ENCODE measurements at regions not wholly inside any gene's neighbourhood (a gene's known extent, or its start where the extent isn't known, plus 50 kb on each side); places are given as distances from the start of the nearest gene placed in this dataset.
"Not testable (repeated sequence)": the region's sequence is repeated elsewhere in the genome, so short reads cannot be mapped to it uniquely, and the experiment has no call there.

GRCh38 chr3:147702509-147702908 lies 293.3 kb downstream of the ZIC1 start:
- DNase-seq (ENCODE audit: low read depth in 1 of 2, low spot score in 1 of 2) (no peak), FAIRE-seq (no peak), ATAC-seq (no peak)
- Histone ChIP-seq H3K9me3 (no peaks in the 10 kb centered on the region), H3K4me3 (no peak overlapping the region), H3K4me2 (no peak overlapping the region), H3K27ac (no peak overlapping the region), H3K4me1 (no peaks in the 10 kb centered on the region)
- ChIA-PET CTCF (no interaction called here), POLR2A (no interaction called here)
- TF ChIP-seq CBX2 (IDR thresholded peaks at IDR 0.05; ENCODE audit: borderline replicate concordance, low read depth) (no peak), ESRRA (IDR thresholded peaks at IDR 0.05; ENCODE audit: borderline replicate concordance, low read length) (no peak), RNF2 (IDR thresholded peaks at IDR 0.05; ENCODE audit: borderline replicate concordance, low read depth) (no peak), HEYL (CRISPR knock-in tag; IDR thresholded peaks at IDR 0.05) (no peak), NPAS2 (CRISPR knock-in tag; IDR thresholded peaks at IDR 0.05; ENCODE audit: borderline replicate concordance) (no peak), HMGXB4 (CRISPR knock-in tag; IDR thresholded peaks at IDR 0.05; ENCODE audit: borderline replicate concordance) (no peak), FOSB (CRISPR knock-in tag; IDR thresholded peaks at IDR 0.05) (no peak), SMC3 (IDR thresholded peaks at IDR 0.05) (no peak), MYC (IDR thresholded peaks at IDR 0.05; ENCODE audit: borderline replicate concordance, low read length) (no peak), ZNF302 (CRISPR knock-in tag; IDR thresholded peaks at IDR 0.05) (no peak), POLR2A (IDR thresholded peaks at IDR 0.05; ENCODE audit: low read length) (no peak), CEBPB (IDR thresholded peaks at IDR 0.05) (no peak), JUNB (IDR thresholded peaks at IDR 0.05) (no peak), MAFK (IDR thresholded peaks at IDR 0.05; ENCODE audit: partially characterized antibody) (no peak), ZC3H11A (IDR thresholded peaks at IDR 0.05) (no peak), GATA3 (IDR thresholded peaks at IDR 0.05; ENCODE audit: borderline replicate concordance) (no peak), USF2 (IDR thresholded peaks at IDR 0.05) (no peak)

- Histone ChIP-seq H3K4me3 (no peak overlapping the region), H3K4me2 (no peak overlapping the region), H3K4me1 (no peaks in the 10 kb centered on the region), H3K27ac (no peak overlapping the region), H3K9me3 (no peaks in the 10 kb centered on the region)
- POLR2A ChIA-PET: no interaction called here
- no peak for DNase-seq (ENCODE audit: low read depth in 1 of 2, low spot score in 1 of 2)
- 45% methylated on average over 2 of the region's 2 CpGs for WGBS (ENCODE audit: missing lambda C conversion rate)
- CTCF ChIA-PET: no interaction called here
- FAIRE-seq: no peak
- ATAC-seq: no peak
- no peak for TF ChIP-seq PBX3 (IDR thresholded peaks at IDR 0.05)
- no peak for TF ChIP-seq JUNB (IDR thresholded peaks at IDR 0.05)
- no peak for TF ChIP-seq POLR2A (IDR thresholded peaks at IDR 0.05; ENCODE audit: low read length)
- TF ChIP-seq ZSCAN20 (CRISPR knock-in tag; IDR thresholded peaks at IDR 0.05): no peak
- TF ChIP-seq RNF2 (IDR thresholded peaks at IDR 0.05; ENCODE audit: borderline replicate concordance, low read depth): no peak
- TF ChIP-seq BCL3 (IDR thresholded peaks at IDR 0.05): no peak
- TF ChIP-seq HOXA7 (CRISPR knock-in tag; IDR thresholded peaks at IDR 0.05): no peak
- TF ChIP-seq BHLHE40 (IDR thresholded peaks at IDR 0.05; ENCODE audit: low read depth, low read length): no peak
- no peak for TF ChIP-seq FOSB (CRISPR knock-in tag; IDR thresholded peaks at IDR 0.05)
- TF ChIP-seq HEYL (CRISPR knock-in tag; IDR thresholded peaks at IDR 0.05): no peak
- TF ChIP-seq MAX (IDR thresholded peaks at IDR 0.05): no peak
Measured at GRCh38 chr3:147705651-147706051, 296.5 kb downstream of the ZIC1 start.

- H3K4me2 ChIP-seq; H3K9me3 ChIP-seq; ATAC-seq; H3K27ac ChIP-seq; DNase-seq (ENCODE audit: low read depth in 1 of 2, low spot score in 1 of 2); CTCF ChIA-PET; H3K4me3 ChIP-seq; H3K4me1 ChIP-seq; FAIRE-seq; POLR2A ChIA-PET: not testable (repeated sequence)
- WGBS (ENCODE audit: missing lambda C conversion rate): 0% methylated on average over 1 of the region's 1 CpG
Measured at GRCh38 chr3:147710753-147711152, 301.6 kb downstream of the ZIC1 start.
